ENCODE measurements at regions not wholly inside any gene's neighbourhood (a gene's known extent, or its start where the extent isn't known, plus 50 kb on each side); places are given as distances from the start of the nearest gene placed in this dataset.

GRCh38 chr2:22882643-22883042 lies 502.3 kb upstream of the KLHL29 start:
- no peak for DNase-seq

- DNase-seq = no peak
Measured at GRCh38 chr2:22883054-22883453, 501.9 kb upstream of the KLHL29 start.

GRCh38 chr2:22885245-22885644 lies 499.7 kb upstream of the KLHL29 start:
- no peak for DNase-seq

- no peak for DNase-seq
Measured at GRCh38 chr2:22887426-22887825, 497.6 kb upstream of the KLHL29 start.

DNA sequence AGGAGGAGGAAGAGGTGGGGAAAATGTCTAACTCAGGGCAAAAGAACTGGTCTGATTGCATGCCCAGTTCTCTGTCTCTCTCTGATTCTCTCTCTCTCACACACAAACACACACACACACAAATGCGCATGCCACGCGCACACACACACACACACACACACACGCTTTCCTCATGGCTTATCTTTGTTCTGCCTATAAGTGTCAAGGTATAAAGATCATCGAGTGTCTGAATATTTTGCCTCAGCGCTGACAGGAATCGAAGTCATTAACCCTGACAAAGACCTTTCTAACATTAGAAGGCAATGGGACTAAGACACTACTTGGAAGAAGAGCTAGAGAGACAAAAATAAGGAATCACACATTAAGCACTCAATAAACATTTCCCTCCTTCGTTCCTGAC lies 497.1 kb upstream of the KLHL29 start:
- no peak for DNase-seq

DNA sequence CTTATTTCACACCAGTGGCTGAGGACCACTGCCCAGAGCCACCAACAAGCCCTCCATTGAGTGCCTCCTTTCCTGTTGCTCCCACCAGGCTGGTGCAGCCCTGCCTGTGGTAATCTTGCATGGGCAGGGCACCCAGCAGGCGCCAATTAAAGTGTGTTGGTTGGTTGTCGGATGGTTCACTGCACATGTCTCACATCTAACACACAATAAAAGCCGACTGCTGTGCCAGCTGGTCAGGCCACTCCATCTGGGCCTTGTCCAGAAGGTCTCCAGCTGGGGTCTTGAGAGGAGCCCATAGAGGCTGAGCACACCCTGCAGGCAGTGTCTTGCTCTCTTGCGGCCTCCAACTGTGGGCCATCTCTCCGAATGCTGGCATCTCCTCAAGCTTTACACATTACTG lies 494.8 kb upstream of the KLHL29 start:
- no peak for DNase-seq

DNA sequence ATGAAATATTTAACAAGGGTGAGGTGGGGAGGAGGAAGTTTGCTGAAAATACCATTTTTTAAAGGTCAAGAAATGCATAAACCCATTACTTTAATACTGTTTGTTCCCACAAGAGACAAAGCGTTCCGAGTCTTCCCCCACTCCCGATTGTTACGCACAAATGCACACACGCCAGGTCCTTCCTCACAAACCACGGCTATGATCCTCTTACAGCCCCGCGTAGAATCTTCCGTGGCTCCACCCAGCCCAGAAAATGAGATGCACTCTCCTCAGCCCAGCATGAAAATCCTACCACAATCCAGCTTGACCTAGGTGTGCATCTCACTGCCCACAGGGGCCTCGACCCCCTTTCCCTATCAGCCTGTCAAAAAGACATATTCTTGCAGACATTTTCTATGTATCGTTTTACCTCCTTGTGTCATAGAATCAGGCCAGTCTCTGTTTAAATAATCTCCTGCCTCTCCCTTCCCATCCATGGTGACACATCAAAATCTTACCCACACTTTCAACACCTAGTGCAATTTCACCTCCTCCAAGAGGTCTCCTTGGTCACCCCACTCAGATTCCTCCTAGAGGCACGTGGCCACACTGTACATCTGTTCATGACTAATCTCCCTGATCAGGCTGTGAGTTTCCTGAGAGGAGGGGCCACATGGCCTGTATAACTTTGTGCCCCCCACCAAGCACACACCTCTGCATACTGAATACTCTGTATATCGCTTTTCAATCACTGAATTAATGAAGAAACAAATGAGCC lies 491.0 kb upstream of the KLHL29 start:
- no peak for DNase-seq

- no peak for DNase-seq
Measured at GRCh38 chr2:22894761-22895160, 490.2 kb upstream of the KLHL29 start.

GRCh38 chr2:22897428-22897827 lies 487.6 kb upstream of the KLHL29 start:
- no peak for DNase-seq

GRCh38 chr2:22900674-22901073 lies 484.3 kb upstream of the KLHL29 start:
- no peak for DNase-seq

DNA sequence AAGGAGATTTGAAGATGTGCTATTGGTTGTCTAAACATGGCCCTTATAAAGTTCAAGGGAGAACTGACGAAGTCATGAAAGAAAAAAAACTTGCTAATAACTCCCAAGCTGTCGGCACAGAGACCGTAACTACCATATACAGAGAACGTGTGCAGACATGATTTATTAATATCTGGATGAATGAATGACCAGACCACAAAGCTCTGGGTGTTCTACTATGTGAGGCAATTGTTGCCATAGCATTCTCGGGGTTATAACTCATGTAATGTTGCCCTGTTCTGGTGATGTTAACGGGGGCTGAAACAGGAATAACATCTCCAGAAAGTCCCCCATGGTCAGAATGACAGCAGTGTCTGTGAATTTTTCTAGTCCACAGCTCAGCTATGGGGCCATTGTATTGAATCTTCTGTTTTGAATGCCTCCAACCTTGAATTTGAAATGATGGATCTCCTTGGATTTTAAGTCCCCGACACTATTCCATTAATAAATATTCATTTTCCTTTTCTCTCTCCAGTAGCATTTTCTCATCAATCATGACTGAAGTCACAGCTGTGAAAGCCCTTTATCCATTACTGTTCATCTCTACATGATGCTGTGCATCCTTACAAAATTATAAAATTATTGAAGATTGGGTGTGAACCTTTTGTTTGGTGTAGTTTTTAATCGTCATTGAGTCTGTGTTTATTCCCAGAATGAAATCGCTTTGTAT lies 483.4 kb upstream of the KLHL29 start:
- DNase-seq = no peak

- DNase-seq = no peak
Measured at GRCh38 chr2:22902180-22902550, 482.8 kb upstream of the KLHL29 start.

GRCh38 chr2:22902662-22903165 lies 482.3 kb upstream of the KLHL29 start:
- DNase-seq = no peak

GRCh38 chr2:22903616-22904015 lies 481.4 kb upstream of the KLHL29 start:
- no peak for DNase-seq

- no peak for DNase-seq
Measured at GRCh38 chr2:22904126-22904684, 480.8 kb upstream of the KLHL29 start.

DNA sequence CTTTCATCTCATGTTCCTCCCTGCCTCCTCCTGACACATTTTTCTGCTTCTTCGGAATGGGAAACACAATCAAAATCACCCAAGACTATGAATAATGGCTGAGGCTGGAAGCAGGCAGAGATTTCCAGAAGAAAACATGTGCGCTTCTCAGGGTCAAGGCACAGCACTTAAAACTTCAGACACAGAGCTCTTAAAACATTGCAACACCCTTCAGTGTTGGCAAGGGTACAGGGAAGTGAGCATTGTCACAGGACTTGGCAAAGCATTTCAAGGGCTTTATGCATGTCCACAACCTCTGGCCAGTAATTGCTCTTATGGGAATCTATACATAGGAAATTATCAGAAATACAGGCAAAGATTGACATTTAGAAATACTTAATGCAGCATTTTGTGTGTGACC lies 477.6 kb upstream of the KLHL29 start:
- DNase-seq = no peak

DNA sequence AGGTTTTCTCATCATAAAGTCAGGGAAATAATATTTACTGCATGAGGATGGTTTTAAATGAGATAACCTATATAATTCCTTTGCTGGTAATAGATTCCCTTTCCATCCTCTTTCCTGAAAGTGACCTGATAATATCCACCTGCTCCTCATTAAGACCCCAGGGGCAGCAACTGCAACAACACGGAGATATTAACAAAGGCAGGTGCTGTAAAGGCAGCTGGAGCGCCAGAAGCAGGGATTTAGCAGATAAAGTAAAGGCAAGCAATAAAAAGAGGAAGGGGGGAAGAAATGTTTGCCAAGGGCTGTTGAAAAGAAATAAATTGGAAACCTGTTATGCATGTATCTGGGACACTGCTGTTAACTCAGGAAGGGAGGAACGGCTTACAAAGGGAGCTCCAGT lies 472.6 kb upstream of the KLHL29 start:
- DNase-seq = no peak

DNA sequence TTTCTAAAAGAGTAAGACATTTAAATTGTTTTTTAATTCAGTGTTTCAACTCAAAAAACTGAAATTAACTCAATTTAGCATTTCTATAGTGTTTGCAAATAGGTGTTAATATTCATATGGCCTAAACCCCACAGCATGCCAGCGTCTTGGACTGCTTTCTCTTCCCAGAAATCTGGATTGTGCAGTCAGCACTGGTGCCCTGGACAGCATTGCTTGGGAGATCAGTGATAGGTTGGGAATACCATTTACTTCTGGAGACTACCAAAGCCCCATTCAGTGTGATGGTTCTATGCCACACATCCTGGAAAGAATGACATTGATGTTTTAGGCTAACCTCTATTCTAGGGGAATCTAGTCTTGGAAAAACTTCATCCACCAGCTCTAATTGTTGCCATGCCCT lies 455.0 kb upstream of the KLHL29 start:
- no peak for DNase-seq

DNA sequence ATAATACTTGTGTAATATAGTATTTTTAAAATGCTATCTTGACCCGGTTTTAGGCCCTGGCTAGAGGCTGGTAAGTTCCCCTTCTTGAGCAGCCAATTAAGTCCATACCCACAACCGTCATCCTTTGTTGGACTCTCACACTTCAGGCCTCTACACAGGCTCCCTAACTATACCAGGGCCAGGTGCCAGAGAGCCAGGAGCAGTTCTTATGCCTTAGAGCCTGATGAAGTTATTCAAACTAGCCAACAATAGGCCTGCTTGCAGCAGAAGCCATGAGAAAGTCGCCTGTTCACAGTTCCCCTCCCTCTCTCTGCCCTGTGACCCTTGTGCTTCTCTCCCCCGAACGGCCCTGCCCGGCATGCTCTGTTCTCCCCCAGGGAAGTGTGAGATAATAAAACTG lies 454.2 kb upstream of the KLHL29 start:
- DNase-seq = no peak

GRCh38 chr2:22932288-22932687 lies 452.7 kb upstream of the KLHL29 start:
- DNase-seq = no peak

DNA sequence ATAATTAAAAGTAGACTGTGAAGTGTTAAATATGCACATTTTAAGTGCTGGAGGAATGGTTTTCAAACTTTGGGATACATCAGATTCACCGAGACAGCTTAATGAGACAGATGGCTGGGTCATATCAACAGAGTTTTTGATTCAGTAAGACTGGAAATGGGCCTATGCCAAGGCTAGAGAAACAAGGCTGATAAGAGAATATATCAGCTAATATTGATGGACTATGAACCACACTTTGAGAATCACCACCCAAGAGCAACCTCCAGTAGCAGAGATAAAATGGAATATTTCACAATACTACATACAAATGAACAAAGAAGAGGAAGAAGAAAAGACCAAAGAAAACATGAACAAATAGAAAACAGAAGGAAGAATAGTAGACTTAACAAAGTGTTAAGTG lies 450.2 kb upstream of the KLHL29 start:
- DNase-seq = no peak

- DNase-seq = no peak
Measured at GRCh38 chr2:22942441-22942840, 442.5 kb upstream of the KLHL29 start.

- DNase-seq = no peak
Measured at GRCh38 chr2:22944143-22944542, 440.8 kb upstream of the KLHL29 start.

- DNase-seq = no peak
Measured at GRCh38 chr2:22946553-22946952, 438.4 kb upstream of the KLHL29 start.

All from activated T-cell treated with anti-CD3 and anti-CD28 coated beads, Interleukin-2, amount 50 U/mL, for 1 hour (primary cell).